GM19351 (cell line): ENCODE measurements at regions not wholly inside any gene's neighbourhood (a gene's known extent, or its start where the extent isn't known, plus 50 kb on each side); places are given as distances from the start of the nearest gene placed in this dataset.

Source experiments
- ATAC-seq: cut with Tn5 transposase; IDR thresholded peaks from one replicate; pipeline ENCODE4 v1.9.1; 2021; ENCODE audit warnings: mild to moderate bottlenecking, moderate library complexity; ENCODE audit not compliant: unreplicated experiment

- ATAC-seq: no peak
These were observed 368.2 kb upstream of the SMIM30 start for GRCh38 chr7:113486548-113486947.

DNA sequence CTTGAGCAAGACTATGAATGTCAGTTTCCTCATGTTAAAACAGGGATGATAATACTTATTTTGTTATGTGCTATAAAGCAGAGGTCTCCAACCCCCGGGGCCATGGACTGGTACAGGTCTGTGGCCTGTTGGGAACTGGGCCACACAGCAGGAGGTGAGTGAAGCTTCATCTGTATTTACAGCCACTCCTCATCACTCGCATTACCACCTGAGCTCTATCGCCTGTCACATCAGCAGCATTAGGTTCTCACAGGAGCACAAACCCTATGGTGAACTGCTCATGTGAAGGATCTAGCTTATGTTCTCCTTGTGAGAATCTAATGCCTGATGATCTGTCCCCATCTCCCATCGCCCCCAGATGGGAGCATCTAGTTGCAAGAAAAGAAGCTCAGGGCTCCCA, 365.3 kb upstream of the SMIM30 start:
- ATAC-seq: no peak

GRCh38 chr7:113480537-113480936, 362.2 kb upstream of the SMIM30 start:
- no peak for ATAC-seq

GRCh38 chr7:113464096-113464855, 345.9 kb upstream of the SMIM30 start:
- ATAC-seq: no peak

DNA sequence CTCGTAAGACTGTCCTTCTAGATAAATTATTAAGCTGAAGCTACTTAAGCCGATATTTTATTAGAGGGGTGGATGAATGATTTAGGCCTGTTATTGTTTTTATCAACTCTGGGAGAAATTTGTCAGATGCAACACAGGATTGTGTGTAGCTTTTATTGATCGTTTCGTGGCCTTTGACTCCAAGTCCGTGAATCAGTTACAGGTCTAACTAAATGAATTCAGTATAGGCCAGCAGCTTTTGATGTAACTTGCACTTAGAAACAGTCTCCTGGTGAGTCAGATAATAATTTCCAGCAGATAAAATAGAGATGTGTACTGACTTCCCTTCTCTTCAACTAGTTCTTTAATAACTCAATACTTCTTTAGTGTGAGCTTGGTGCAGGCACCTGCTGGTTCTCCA, 341.7 kb upstream of the SMIM30 start:
- ATAC-seq: no peak

- ATAC-seq: no peak
These were observed 338.2 kb upstream of the SMIM30 start for GRCh38 chr7:113456533-113456932.

DNA sequence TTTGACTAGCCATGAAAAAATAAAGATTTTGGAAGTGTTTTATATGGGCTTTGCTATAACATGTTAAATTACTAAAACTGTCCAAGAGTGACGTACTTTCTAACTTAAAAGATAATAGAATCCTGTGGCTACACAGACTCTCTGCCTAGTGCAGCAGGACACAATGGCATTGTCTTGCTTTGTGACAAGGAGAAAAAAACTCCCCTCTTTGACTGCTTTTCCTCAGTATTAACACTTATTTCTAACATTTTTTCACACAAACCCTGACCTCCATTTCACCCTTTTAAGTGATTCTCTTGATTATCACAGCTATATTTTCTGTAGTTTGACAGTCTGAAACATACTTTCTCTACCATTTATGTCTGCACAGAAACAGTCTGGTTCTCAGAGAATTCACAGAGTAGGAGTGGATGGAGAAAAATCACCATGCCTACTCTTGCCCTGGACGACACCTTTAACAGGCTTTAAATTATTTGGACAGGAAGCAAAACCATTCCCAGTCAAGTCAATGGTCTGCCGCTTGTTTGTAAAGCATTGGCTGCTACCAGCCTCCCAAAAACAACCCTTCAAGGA, 336.3 kb upstream of the SMIM30 start:
- no peak for ATAC-seq

GRCh38 chr7:113452245-113452644, 333.9 kb upstream of the SMIM30 start:
- ATAC-seq: no peak

GRCh38 chr7:113446791-113447190, 328.4 kb upstream of the SMIM30 start:
- no peak for ATAC-seq

DNA sequence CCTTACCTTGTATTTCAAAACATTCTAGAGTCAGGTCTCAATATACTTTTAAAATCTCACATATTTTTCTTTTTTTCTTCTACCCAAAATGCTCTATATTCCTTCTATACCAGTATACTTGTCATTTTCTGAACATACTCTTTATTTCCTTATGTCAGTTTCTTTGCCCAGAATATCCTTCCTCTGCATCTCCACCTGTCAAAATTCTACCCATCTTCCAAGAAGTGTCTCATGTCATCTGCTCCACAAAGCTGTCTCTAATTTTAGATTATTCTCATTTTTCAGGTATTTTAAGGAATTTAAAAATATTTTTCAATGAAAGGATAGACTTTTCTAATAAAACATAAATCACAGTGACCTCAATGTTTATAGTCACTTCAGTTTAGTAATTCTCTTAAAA, 328.0 kb upstream of the SMIM30 start:
- no peak for ATAC-seq

GRCh38 chr7:113444261-113444660, 325.9 kb upstream of the SMIM30 start:
- no peak for ATAC-seq

DNA sequence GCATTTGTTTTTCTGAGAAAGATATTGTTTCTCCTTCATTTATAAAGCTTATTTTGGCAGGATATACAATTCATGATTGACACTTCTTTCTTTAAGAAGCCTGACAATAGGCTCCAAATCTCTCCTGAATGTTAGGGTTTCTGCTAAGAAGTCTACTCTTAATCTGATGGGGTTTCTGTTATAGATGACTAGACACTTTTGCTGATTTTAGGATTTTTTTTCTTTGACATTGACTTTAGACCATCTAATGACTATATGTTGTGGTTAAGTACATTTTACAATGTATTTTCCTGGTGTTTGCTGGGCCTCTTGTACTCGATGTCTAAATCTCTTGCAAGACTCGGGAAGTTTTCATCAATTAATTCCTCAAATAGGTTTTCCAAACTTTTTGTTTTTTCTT, 321.8 kb upstream of the SMIM30 start:
- no peak for ATAC-seq

DNA sequence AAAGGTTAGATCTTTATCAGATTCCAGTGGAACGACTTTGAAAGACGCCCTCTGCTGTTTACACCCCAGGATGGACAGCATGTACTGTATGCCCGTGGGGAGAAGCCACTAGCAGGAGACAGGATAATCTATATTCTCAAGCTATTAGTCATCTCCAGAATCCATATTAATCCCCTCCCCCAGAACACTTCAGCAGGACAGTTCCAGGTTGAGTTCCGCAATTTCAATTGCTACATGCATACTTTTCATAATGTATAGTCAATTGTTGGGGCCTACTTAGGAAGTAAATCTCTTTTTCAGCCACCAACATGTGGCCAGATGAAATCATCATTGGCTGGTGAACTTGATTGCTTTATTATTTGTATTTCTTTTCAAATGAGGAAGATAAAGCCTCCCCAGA, 313.1 kb upstream of the SMIM30 start:
- no peak for ATAC-seq

DNA sequence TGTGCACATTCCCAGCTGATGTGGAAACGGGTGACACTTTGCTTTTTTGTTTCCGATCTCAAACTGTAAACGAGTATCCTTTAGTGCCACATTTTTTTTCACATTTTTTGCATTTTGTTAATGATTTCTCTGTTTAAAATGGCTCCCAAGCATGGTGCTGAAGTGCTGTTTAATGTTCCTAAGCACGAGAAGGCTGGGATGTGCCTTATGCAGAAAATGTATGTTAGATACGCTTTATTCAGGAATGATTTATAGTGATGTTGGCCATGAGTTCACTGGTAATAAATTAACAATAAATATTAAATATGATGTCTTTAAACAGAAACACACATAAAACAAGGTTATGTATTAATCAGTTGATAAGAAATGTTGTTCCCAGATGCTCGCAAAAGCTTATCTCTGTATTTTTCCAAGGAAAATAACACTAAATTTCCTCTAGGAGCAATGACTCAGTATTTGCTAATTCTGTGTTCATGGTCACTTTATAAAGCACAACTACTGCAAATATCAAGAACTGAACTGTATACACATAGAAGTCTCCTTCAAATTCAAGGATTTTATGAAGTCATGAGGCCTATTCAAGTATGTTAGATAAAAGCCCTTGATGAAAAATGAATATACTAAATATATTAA, 305.9 kb upstream of the SMIM30 start:
- no peak for ATAC-seq

DNA sequence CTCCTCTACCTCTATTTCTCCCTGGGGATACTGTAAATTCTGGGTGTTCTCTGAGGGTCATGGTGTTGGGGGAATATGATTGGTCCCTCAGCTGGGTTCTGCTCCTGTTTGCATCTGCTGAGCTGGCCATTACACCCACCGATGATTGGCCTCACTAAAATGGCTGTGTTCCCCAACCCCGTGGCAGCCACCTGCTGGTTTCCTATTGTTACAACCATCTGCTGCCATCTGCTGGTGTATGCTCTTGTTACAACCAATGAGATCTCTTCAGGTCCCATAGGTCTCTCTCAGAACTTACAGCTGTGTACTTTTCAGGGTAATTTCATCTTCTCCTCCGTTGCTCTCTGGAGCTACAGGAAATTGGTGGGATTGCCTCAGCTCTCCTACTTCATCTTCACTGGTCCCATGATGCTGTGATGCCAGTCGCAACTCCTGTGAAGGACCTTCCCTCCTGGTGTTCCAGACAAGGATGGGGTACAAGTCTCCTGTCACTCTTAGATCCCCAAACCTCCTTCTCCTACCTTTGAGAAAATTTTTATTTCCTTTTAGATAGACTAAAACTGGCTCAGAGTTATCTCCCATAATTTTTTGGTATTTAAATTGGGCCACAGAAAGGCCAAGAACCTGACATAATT, 303.5 kb upstream of the SMIM30 start:
- ATAC-seq: peak; percentile 100

DNA sequence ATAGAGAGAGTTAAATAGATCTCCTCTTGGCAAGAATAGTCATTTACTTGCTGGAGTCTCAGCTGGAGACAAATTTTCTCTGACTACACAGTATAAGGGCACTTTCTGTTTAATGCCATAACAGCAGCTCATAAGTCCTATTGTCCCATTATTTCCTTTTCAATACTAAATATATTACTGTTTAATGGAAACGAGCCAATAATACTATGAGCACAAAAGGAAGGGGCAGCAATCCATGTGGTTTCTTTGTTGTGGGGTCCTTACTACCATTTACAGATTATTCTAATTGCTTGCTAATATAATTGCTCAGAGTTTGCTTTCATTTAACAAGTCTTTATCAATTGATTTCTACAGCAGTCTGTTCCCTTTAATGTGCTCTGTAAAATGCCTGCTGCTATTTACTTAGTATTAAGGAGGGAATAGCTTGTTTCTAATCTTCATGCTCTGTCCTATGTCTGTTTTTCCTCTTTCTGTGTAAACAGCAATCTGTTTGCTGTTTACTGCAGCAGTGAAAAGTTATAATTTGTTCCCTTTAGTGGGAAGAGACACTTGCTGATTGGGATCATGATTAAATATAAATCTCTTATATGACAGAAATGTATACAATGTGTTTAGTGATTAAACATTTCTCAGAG, 296.2 kb upstream of the SMIM30 start:
- ATAC-seq: no peak

DNA sequence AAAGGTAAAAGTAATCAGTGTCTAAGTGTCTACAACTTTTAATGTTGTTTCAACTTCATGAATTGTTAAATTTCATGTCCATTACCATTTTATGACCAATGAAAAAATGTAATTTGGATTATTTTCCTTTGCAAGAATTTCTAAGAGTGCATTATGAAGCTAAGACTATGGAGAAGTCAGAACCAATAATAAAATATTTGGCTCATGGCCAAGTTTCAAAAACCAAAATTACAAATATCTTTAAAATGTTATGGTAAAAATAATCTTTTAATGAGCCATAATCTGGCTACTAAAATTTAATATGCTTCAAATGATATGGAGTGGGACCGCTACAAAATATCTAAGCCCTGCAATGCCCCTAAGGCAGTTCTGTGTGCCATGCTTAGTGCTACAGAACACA, 294.1 kb upstream of the SMIM30 start:
- ATAC-seq: no peak

GRCh38 chr7:113410796-113411195, 292.4 kb upstream of the SMIM30 start:
- no peak for ATAC-seq

GRCh38 chr7:113408999-113409398, 290.6 kb upstream of the SMIM30 start:
- ATAC-seq: no peak

- ATAC-seq: no peak
These were observed 287.1 kb upstream of the SMIM30 start for GRCh38 chr7:113405296-113406056.

- ATAC-seq: peak; percentile 42
These were observed 285.9 kb upstream of the SMIM30 start for GRCh38 chr7:113404245-113404644.
